ENCODE measurements at regions not wholly inside any gene's neighbourhood (a gene's known extent, or its start where the extent isn't known, plus 50 kb on each side); places are given as distances from the start of the nearest gene placed in this dataset.
"Not testable (repeated sequence)": the region's sequence is repeated elsewhere in the genome, so short reads cannot be mapped to it uniquely, and the experiment has no call there.

- DNase-seq (ENCODE audit: low read depth in 2 of 2): no peak
Observed at GRCh38 chr5:82603033-82603987, 325.2 kb upstream of the RPS23 start.

GRCh38 chr5:82601861-82602260 is 323.7 kb upstream of the RPS23 start:
- no peak for DNase-seq (ENCODE audit: low read depth in 2 of 2)

- DNase-seq (ENCODE audit: low read depth in 2 of 2): no peak
Observed at GRCh38 chr5:82601077-82601476, 322.9 kb upstream of the RPS23 start.

- no peak for DNase-seq (ENCODE audit: low read depth in 2 of 2)
Observed at GRCh38 chr5:82599692-82600091, 321.5 kb upstream of the RPS23 start.

GRCh38 chr5:82599030-82599429 is 320.9 kb upstream of the RPS23 start:
- DNase-seq (ENCODE audit: low read depth in 2 of 2): no peak

- no peak for DNase-seq (ENCODE audit: low read depth in 2 of 2)
Observed at GRCh38 chr5:82597437-82597836, 319.3 kb upstream of the RPS23 start.

GRCh38 chr5:82596451-82596850 is 318.3 kb upstream of the RPS23 start:
- DNase-seq (ENCODE audit: low read depth in 2 of 2): no peak

GRCh38 chr5:82595113-82595512 is 317.0 kb upstream of the RPS23 start:
- no peak for DNase-seq (ENCODE audit: low read depth in 2 of 2)

- no peak for DNase-seq (ENCODE audit: low read depth in 2 of 2)
Observed at GRCh38 chr5:82594097-82594496, 315.9 kb upstream of the RPS23 start.

GRCh38 chr5:82593481-82593880 is 315.3 kb upstream of the RPS23 start:
- DNase-seq (ENCODE audit: low read depth in 2 of 2): no peak

- no peak for DNase-seq (ENCODE audit: low read depth in 2 of 2)
Observed at GRCh38 chr5:82591021-82591515, 312.9 kb upstream of the RPS23 start.

GRCh38 chr5:82590112-82590511 is 312.0 kb upstream of the RPS23 start:
- no peak for DNase-seq (ENCODE audit: low read depth in 2 of 2)

- no peak for DNase-seq (ENCODE audit: low read depth in 2 of 2)
Observed at GRCh38 chr5:82586661-82587310, 308.6 kb upstream of the RPS23 start.

- DNase-seq (ENCODE audit: low read depth in 2 of 2): no peak
Observed at GRCh38 chr5:82586181-82586580, 308.0 kb upstream of the RPS23 start.

- no peak for DNase-seq (ENCODE audit: low read depth in 2 of 2)
Observed at GRCh38 chr5:82584631-82585030, 306.5 kb upstream of the RPS23 start.

- DNase-seq (ENCODE audit: low read depth in 2 of 2): not testable (repeated sequence)
Observed at GRCh38 chr5:82583331-82583730, 305.2 kb upstream of the RPS23 start.

- DNase-seq (ENCODE audit: low read depth in 2 of 2): no peak
Observed at GRCh38 chr5:82564963-82565362, 286.8 kb upstream of the RPS23 start.

- DNase-seq (ENCODE audit: low read depth in 2 of 2): no peak
Observed at GRCh38 chr5:82563745-82564144, 285.6 kb upstream of the RPS23 start.

GRCh38 chr5:82562696-82563240 is 284.6 kb upstream of the RPS23 start:
- DNase-seq (ENCODE audit: low read depth in 2 of 2): no peak

GRCh38 chr5:82561797-82562196 is 283.6 kb upstream of the RPS23 start:
- DNase-seq (ENCODE audit: low read depth in 2 of 2): no peak

GRCh38 chr5:82560969-82561368 is 282.8 kb upstream of the RPS23 start:
- DNase-seq (ENCODE audit: low read depth in 2 of 2): no peak

GRCh38 chr5:82560561-82560960 is 282.4 kb upstream of the RPS23 start:
- no peak for DNase-seq (ENCODE audit: low read depth in 2 of 2)
